ENCODE measurements at regions not wholly inside any gene's neighbourhood (a gene's known extent, or its start where the extent isn't known, plus 50 kb on each side); places are given as distances from the start of the nearest gene placed in this dataset.

- TF ChIP-seq CTCF (IDR thresholded peaks at IDR 0.05) = no peak
- no peak overlapping the region for H3K27ac ChIP-seq (ENCODE audit: low read depth in 1 of 2, low read length in 2 of 2)
- no peaks in the 10 kb centered on the region for H3K36me3 Mint-ChIP-seq (ENCODE audit: low read depth)
- H3K27me3 Mint-ChIP-seq = no peaks in the 10 kb centered on the region
- no peak for DNase-seq
- H3K4me3 ChIP-seq (ENCODE audit: low read length) = no peak overlapping the region
- no peaks in the 10 kb centered on the region for H3K4me1 ChIP-seq (ENCODE audit: insufficient read depth, low read length)
- no peaks in the 10 kb centered on the region for H3K27me3 ChIP-seq (ENCODE audit: control insufficient read depth in 1 of 2, insufficient read depth in 2 of 2, low read length in 2 of 2)
- no peak overlapping the region for H3K4me3 Mint-ChIP-seq
- ChIA-PET CTCF (no interaction called here), POLR2A (no interaction called here)
- no peak for ATAC-seq (ENCODE audit: poor library complexity)
- H3K27ac Mint-ChIP-seq = no peak overlapping the region
- H3K36me3 ChIP-seq (ENCODE audit: insufficient read depth, low read length) = no peaks in the 10 kb centered on the region
- no peaks in the 10 kb centered on the region for H3K9me3 Mint-ChIP-seq
- H3K9me3 ChIP-seq (ENCODE audit: control insufficient read depth in 1 of 2, insufficient read depth in 1 of 2, low read length in 2 of 2) = no peaks in the 10 kb centered on the region
- H3K4me1 Mint-ChIP-seq (ENCODE audit: low read depth) = no peaks in the 10 kb centered on the region
- intact Hi-C loops (cut with DNase I, micrococcal nuclease) = no loop called here
These were observed 418.0 kb downstream of the NLGN4X start for GRCh38 chrX:5810636-5811035.

GRCh38 chrX:5807181-5807580 is 421.5 kb downstream of the NLGN4X start:
- no peak for TF ChIP-seq CTCF (IDR thresholded peaks at IDR 0.05)
- Mint-ChIP-seq H3K27me3 (no peaks in the 10 kb centered on the region), H3K9me3 (peaks cover 2% of the 10 kb centered on the region), H3K4me3 (no peak overlapping the region), H3K27ac (no peak overlapping the region), H3K4me1 (ENCODE audit: low read depth) (no peaks in the 10 kb centered on the region), H3K36me3 (ENCODE audit: low read depth) (no peaks in the 10 kb centered on the region)
- no peak overlapping the region for H3K4me3 ChIP-seq (ENCODE audit: low read length)
- POLR2A ChIA-PET = no interaction called here
- no peaks in the 10 kb centered on the region for H3K4me1 ChIP-seq (ENCODE audit: insufficient read depth, low read length)
- CTCF ChIA-PET = no interaction called here
- H3K36me3 ChIP-seq (ENCODE audit: insufficient read depth, low read length) = no peaks in the 10 kb centered on the region
- H3K9me3 ChIP-seq (ENCODE audit: control insufficient read depth in 1 of 2, insufficient read depth in 1 of 2, low read length in 2 of 2) = no peaks in the 10 kb centered on the region
- no peak overlapping the region for H3K27ac ChIP-seq (ENCODE audit: low read depth in 1 of 2, low read length in 2 of 2)
- no peak for ATAC-seq (ENCODE audit: poor library complexity)
- no peak for DNase-seq
- H3K27me3 ChIP-seq (ENCODE audit: control insufficient read depth in 1 of 2, insufficient read depth in 2 of 2, low read length in 2 of 2) = no peaks in the 10 kb centered on the region
- intact Hi-C loops (cut with DNase I, micrococcal nuclease) = no loop called here

GRCh38 chrX:5802391-5802790 is 426.3 kb downstream of the NLGN4X start:
- ChIA-PET CTCF (interaction anchor here (0.6 kb wide), 1 partner anchor 414 kb away, joined by 3 read pairs; no protein-coding TSS in a partner anchor), POLR2A (no interaction called here)
- Histone ChIP-seq H3K36me3 (ENCODE audit: insufficient read depth, low read length) (no peaks in the 10 kb centered on the region), H3K9me3 (ENCODE audit: control insufficient read depth in 1 of 2, insufficient read depth in 1 of 2, low read length in 2 of 2) (no peaks in the 10 kb centered on the region), H3K27me3 (ENCODE audit: control insufficient read depth in 1 of 2, insufficient read depth in 2 of 2, low read length in 2 of 2) (no peaks in the 10 kb centered on the region), H3K4me1 (ENCODE audit: insufficient read depth, low read length) (no peaks in the 10 kb centered on the region), H3K27ac (ENCODE audit: low read depth in 1 of 2, low read length in 2 of 2) (no peak overlapping the region), H3K4me3 (ENCODE audit: low read length) (no peak overlapping the region)
- Mint-ChIP-seq H3K4me1 (ENCODE audit: low read depth) (no peaks in the 10 kb centered on the region), H3K36me3 (ENCODE audit: low read depth) (no peaks in the 10 kb centered on the region), H3K27ac (no peak overlapping the region), H3K9me3 (peaks cover 2% of the 10 kb centered on the region), H3K27me3 (no peaks in the 10 kb centered on the region), H3K4me3 (no peak overlapping the region)
- TF ChIP-seq CTCF (IDR thresholded peaks at IDR 0.05) = no peak
- DNase-seq = no peak
- intact Hi-C loops (cut with DNase I, micrococcal nuclease) = no loop called here
- no peak for ATAC-seq (ENCODE audit: poor library complexity)

Measured in CD4-positive, alpha-beta T cell (primary cell).